ENCODE measurements at regions not wholly inside any gene's neighbourhood (a gene's known extent, or its start where the extent isn't known, plus 50 kb on each side); places are given as distances from the start of the nearest gene placed in this dataset.

DNA sequence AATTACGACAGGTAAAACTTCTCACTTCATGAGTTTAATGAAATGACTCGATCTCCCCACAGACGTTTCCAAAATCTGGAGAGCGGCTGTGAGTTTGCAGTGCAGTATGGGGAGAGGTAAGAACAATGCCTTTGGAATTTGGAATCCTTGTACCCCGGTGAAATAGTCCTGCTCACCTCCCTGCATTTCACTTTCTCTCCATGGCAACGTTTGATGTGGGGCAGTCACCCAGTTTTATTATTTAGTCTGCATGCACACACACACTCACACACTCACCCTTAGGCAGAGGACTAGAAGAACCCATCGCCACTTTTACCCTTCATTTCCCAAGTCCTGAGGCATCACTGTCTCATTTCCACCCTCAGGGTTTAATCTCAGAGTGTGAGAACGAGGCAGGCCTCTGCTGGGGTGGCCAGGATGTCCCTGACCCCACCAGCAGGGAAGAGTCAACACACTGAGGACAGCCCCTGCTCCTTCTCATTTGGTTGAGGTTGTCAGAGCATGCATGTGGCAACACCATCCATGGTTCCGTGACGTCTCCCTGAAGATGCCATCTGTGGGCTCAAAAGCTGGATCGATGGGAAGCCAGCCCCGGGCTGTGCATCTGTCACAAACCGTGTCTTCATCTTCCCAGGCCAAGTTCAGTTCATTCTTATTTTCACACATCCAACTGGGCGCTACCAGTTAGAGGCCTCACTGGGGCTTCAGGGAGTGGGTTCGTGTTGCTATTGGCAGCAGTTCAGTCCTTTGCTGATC is 119.8 kb upstream of the TRIM2 start:
- Histone ChIP-seq H3K36me3 (no peaks in the 10 kb centered on the region), H3K27ac (no peak overlapping the region), H3K4me1 (peaks cover 0 to 24% (median 3%) of the 10 kb centered on the region in 3 donors), H3K9me3 (no peaks in the 10 kb centered on the region), H3K27me3 (no peaks in the 10 kb centered on the region), H3K4me3 (no peak overlapping the region)
- ATAC-seq = no peak
- TF ChIP-seq POLR2A (IDR thresholded peaks at IDR 0.05) (no peak), POLR2AphosphoS5 (IDR thresholded peaks at IDR 0.05) (no peak), EP300 (IDR thresholded peaks at IDR 0.05) (no peak)
- TF ChIP-seq, protein P1, sequence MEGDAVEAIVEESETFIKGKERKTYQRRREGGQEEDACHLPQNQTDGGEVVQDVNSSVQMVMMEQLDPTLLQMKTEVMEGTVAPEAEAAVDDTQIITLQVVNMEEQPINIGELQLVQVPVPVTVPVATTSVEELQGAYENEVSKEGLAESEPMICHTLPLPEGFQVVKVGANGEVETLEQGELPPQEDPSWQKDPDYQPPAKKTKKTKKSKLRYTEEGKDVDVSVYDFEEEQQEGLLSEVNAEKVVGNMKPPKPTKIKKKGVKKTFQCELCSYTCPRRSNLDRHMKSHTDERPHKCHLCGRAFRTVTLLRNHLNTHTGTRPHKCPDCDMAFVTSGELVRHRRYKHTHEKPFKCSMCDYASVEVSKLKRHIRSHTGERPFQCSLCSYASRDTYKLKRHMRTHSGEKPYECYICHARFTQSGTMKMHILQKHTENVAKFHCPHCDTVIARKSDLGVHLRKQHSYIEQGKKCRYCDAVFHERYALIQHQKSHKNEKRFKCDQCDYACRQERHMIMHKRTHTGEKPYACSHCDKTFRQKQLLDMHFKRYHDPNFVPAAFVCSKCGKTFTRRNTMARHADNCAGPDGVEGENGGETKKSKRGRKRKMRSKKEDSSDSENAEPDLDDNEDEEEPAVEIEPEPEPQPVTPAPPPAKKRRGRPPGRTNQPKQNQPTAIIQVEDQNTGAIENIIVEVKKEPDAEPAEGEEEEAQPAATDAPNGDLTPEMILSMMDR (IDR thresholded peaks at IDR 0.05) = no peak
- WGBS, 2 donors (ENCODE audit: low coverage in 1 of 2) = 59 to 82% methylated on average over 5 to 10 of the region's 15 CpGs

DNA sequence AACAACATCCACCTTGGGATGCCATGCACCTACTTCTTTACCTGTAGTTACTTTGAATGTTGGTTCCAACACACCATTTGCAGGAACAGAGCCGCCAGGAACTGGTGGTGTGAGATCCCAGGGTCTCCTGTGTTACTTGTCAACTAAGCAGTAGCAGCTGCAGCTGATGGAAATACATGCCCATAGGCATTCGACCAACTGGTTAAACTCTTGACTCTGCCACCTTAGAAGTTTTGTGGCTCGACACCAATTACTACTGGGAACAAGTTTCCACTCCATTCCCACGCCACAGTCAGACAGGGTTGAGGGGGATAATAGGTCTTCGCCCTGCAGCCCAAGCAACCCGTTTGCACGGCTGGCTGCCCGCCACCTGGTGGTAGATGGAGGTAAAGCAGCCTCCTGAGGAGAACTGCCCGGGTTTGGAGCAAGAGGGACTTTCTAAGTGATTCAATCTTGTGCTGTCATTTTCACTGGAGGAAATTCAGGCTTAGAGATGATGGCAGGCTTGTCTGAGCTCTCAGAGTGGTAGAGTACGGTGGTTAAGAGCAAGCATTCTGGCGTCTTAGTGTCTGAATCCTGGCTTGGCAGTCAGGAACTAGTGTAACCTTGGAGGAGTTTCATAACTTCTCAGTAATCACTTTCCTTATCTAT is 119.1 kb upstream of the TRIM2 start:
- Histone ChIP-seq H3K4me1 (peaks cover 0 to 24% (median 3%) of the 10 kb centered on the region in 3 donors), H3K27ac (no peak overlapping the region), H3K36me3 (no peaks in the 10 kb centered on the region), H3K4me3 (no peak overlapping the region), H3K27me3 (no peaks in the 10 kb centered on the region), H3K9me3 (no peaks in the 10 kb centered on the region)
- TF ChIP-seq, protein P1 (IDR thresholded peaks at IDR 0.05) = peak; percentile 88 to 98 (median 94)
- TF ChIP-seq EP300 (IDR thresholded peaks at IDR 0.05) = no peak
- WGBS, 2 donors (ENCODE audit: low coverage in 1 of 2) = 0 to 3% methylated on average over 3 to 4 of the region's 11 CpGs
- ATAC-seq = peak; percentile 65

DNA sequence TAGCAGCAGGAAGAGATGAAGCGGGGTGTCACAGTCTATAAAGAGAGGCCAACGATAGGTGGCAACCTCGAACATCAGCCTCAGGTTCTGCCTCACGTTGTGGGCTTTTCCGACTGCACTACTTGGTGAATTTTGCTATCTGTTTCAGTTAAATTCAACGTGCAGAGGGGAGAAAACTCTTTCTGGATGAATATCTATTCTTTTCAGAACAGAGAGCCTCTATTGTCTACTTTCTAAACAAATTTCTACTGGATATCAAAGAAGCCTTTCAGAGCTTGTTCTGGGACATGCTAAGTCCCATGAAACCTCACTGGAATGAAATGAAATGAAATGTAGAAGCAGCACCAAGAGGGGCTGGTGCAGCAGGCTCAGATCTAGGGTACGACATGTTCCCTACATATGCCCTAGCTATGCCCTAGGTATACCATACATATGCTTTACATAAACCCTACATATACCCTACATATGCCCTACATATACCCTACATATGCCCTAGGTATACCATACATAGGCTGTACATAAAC is 116.5 kb upstream of the TRIM2 start:
- WGBS, 2 donors (ENCODE audit: low coverage in 1 of 2) = 88 to 94% methylated on average over 6 to 7 of the region's 7 CpGs
- H3K27me3 ChIP-seq = no peaks in the 10 kb centered on the region
- peaks cover 0 to 24% (median 3%) of the 10 kb centered on the region in 3 donors for H3K4me1 ChIP-seq
- H3K36me3 ChIP-seq = no peaks in the 10 kb centered on the region
- no peak for TF ChIP-seq POLR2A (IDR thresholded peaks at IDR 0.05)
- TF ChIP-seq, protein P1 (IDR thresholded peaks at IDR 0.05) = no peak
- TF ChIP-seq EP300 (IDR thresholded peaks at IDR 0.05) = no peak
- TF ChIP-seq POLR2AphosphoS5 (IDR thresholded peaks at IDR 0.05) = no peak
- peak overlapping the region in 1 of 4 donors; percentile 8 for H3K27ac ChIP-seq
- H3K9me3 ChIP-seq = no peaks in the 10 kb centered on the region
- H3K4me3 ChIP-seq = no peak overlapping the region
- no peak for ATAC-seq

DNA sequence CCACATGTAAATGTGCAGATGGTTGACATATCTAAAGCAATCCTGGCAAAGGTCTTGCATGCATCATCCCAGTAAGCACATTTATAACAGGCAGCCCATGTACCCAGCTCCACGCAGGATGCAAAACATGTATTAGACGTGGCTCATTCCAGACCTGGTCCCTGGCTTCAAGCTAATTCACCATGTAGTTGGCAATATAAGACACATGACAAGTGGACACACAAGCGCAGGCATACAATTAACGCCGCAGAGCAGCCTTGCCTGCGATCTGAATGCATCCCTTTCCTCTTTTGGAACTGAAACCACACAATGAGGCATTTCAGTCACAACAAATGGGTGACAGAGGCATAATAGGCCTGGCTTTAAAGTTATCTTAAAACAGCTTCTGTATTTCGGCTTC is 114.5 kb upstream of the TRIM2 start:
- Histone ChIP-seq H3K27ac (no peak overlapping the region), H3K36me3 (no peaks in the 10 kb centered on the region), H3K27me3 (no peaks in the 10 kb centered on the region), H3K4me3 (no peak overlapping the region), H3K9me3 (no peaks in the 10 kb centered on the region), H3K4me1 (peaks cover 0 to 11% (median 3%) of the 10 kb centered on the region in 3 donors)
- no peak for ATAC-seq
- WGBS, 2 donors (ENCODE audit: low coverage in 1 of 2) = 85% methylated on average over 7 of the region's 7 CpGs; no CpG with 5 or more reads in 1 of the 2 donors
- TF ChIP-seq POLR2A (IDR thresholded peaks at IDR 0.05) = no peak
- TF ChIP-seq POLR2AphosphoS5 (IDR thresholded peaks at IDR 0.05) = no peak
- no peak for TF ChIP-seq EP300 (IDR thresholded peaks at IDR 0.05)
- TF ChIP-seq, protein P1 (IDR thresholded peaks at IDR 0.05) = no peak
